Esophagus squamous epithelium (tissue), 4 donors: ENCODE measurements at regions not wholly inside any gene's neighbourhood (a gene's known extent, or its start where the extent isn't known, plus 50 kb on each side); places are given as distances from the start of the nearest gene placed in this dataset.

Source experiments
- POLR2A ChIP-seq, 4 donors: fragments of 450-650 bp; IDR thresholded peaks; one replicate each; pipeline ENCODE4 v1.6.1; 2017; ENCODE audit warnings: antibody characterized with exemption in 4 of 4, mild to moderate bottlenecking in 4 of 4, moderate library complexity in 3 of 4
- TF ChIP-seq, protein P1 (sequence below), 6 experiments: fragments of 450-650 bp in 4 of 6; fragments of 200-600 bp in 2 of 6; sonication (generic) in 2 of 6; IDR thresholded peaks; one replicate each; pipeline ENCODE4 v1.5.1; 2016 to 2019; ENCODE audit warnings: antibody characterized with exemption in 6 of 6, mild to moderate bottlenecking in 4 of 6, moderate library complexity in 4 of 6

DNA sequence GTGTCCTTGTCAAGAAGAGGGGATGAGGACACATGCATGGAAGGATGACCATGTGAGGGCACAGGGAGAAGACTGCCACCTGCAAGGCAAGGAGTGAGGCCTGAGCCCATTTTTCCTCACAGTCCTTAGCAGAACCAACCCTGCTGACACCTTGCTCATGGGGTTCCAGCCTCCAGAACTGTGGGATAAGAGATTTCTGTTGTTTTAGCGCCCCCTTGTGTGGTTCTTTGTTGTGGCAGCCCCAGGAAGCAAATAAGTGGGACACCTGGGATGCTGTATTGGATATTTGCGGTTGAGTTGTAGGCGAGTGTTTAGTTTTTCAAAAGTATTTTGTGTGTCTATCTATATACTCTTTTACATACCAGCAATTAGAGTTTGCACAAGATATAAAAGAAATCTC is 206.4 kb downstream of the NXNL2 start:
- TF ChIP-seq, protein P1, sequence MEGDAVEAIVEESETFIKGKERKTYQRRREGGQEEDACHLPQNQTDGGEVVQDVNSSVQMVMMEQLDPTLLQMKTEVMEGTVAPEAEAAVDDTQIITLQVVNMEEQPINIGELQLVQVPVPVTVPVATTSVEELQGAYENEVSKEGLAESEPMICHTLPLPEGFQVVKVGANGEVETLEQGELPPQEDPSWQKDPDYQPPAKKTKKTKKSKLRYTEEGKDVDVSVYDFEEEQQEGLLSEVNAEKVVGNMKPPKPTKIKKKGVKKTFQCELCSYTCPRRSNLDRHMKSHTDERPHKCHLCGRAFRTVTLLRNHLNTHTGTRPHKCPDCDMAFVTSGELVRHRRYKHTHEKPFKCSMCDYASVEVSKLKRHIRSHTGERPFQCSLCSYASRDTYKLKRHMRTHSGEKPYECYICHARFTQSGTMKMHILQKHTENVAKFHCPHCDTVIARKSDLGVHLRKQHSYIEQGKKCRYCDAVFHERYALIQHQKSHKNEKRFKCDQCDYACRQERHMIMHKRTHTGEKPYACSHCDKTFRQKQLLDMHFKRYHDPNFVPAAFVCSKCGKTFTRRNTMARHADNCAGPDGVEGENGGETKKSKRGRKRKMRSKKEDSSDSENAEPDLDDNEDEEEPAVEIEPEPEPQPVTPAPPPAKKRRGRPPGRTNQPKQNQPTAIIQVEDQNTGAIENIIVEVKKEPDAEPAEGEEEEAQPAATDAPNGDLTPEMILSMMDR (IDR thresholded peaks at IDR 0.05) = peak in 4 of 6 experiments; percentile 12 to 54 (median 24)
- TF ChIP-seq POLR2A (IDR thresholded peaks at IDR 0.05) = no peak
